A673 (cell line): ENCODE measurements at regions not wholly inside any gene's neighbourhood (a gene's known extent, or its start where the extent isn't known, plus 50 kb on each side); places are given as distances from the start of the nearest gene placed in this dataset.
A peak's percentile ranks its signal among the peaks of the same experiment; 100 is the strongest.

Experiments
- BruUV-seq: library from RNA; stranded (reverse); fragments of 400-500 nt; replicated peaks from 2 replicates; lab custom pipeline; 2021; lab: Mats Ljungman, UMichigan
- CTCF ChIA-PET: fragments of 300-600 bp; sonication (Branson Sonifier 250); formaldehyde crosslinking; loops from one replicate; lab custom pipeline; 2022; ENCODE audit warnings: antibody characterized with exemption; lab: Charles Lee
- POLR2A ChIA-PET: fragments of 300-600 bp; sonication (Branson Sonifier 250); formaldehyde crosslinking; loops from one replicate; lab custom pipeline; 2022; ENCODE audit warnings: antibody characterized with exemption; ENCODE audit not compliant: low non-redundant PET; lab: Charles Lee
- DNase-seq: peaks from one replicate; pipeline ENCODE4 v3.0.0-alpha.2; 2015; ENCODE audit warnings: low spot score
- H3K27ac ChIP-seq: fragments of 200-600 bp; sonication (generic); 2 replicates; pipeline ENCODE4 v1.5.1; 2016; ENCODE audit warnings: mixed run types, low read depth, mild to moderate bottlenecking, mixed read lengths, antibody characterized with exemption, low read length; ENCODE audit not compliant: poor library complexity, severe bottlenecking
- H3K27me3 ChIP-seq: fragments of 200-600 bp; sonication (generic); replicated peaks from 2 replicates; pipeline ENCODE4 v1.6.1; 2017; ENCODE audit warnings: mixed run types, low read depth, mild to moderate bottlenecking, mixed read lengths, antibody characterized with exemption, low read length; ENCODE audit not compliant: insufficient read depth, poor library complexity
- H3K36me3 ChIP-seq: fragments of 200-600 bp; sonication (generic); 2 replicates; pipeline ENCODE4 v1.6.1; 2016; ENCODE audit warnings: mixed run types, mild to moderate bottlenecking, mixed read lengths, antibody characterized with exemption, low read length; ENCODE audit not compliant: insufficient read depth, poor library complexity, severe bottlenecking
- H3K4me1 ChIP-seq: fragments of 200-600 bp; sonication (generic); 2 replicates; pipeline ENCODE4 v1.6.1; 2017; ENCODE audit warnings: mixed run types, mild to moderate bottlenecking, mixed read lengths, antibody characterized with exemption, low read length; ENCODE audit not compliant: insufficient read depth, poor library complexity, severe bottlenecking
- H3K4me3 ChIP-seq: fragments of 200-600 bp; sonication (generic); 2 replicates; pipeline ENCODE4 v1.5.1; 2016; ENCODE audit warnings: low read depth, mixed run types, mild to moderate bottlenecking, mixed read lengths, low read length; ENCODE audit not compliant: poor library complexity, severe bottlenecking
- H3K9me3 ChIP-seq: fragments of 200-600 bp; sonication (generic); 2 replicates; pipeline ENCODE4 v1.6.1; 2016; ENCODE audit warnings: mixed run types, low read depth, mild to moderate bottlenecking, mixed read lengths, antibody characterized with exemption, low read length; ENCODE audit not compliant: poor library complexity, severe bottlenecking
- CTCF ChIP-seq: fragments of 300-800, 200-600 bp; sonication (generic); conservative IDR thresholded peaks from 2 replicates; pipeline ENCODE4 v1.5.1; 2017; ENCODE audit warnings: low read depth, mild to moderate bottlenecking, antibody characterized with exemption, low read length, moderate library complexity, mixed read lengths
- EZH2 ChIP-seq: fragments of 200-600 bp; sonication (generic); IDR thresholded peaks from 2 replicates; pipeline ENCODE4 v1.6.1; 2017; ENCODE audit warnings: borderline replicate concordance, low read depth, mild to moderate bottlenecking, mixed read lengths, antibody characterized with exemption, low read length; ENCODE audit not compliant: poor library complexity, severe bottlenecking
- intact Hi-C: fragments of 100-400 bp; cut with micrococcal nuclease; formaldehyde crosslinking; loops from one replicate; pipeline ENCODE4 v1.10.0; 2022; ENCODE audit not compliant: unreplicated experiment

- BruUV-seq = no TSS peak
- intact Hi-C loops = no loop called here
- no peak for TF ChIP-seq CTCF
- ChIA-PET CTCF (no interaction called here), POLR2A (interaction anchor here (0.5 kb wide), 1 partner anchor 9 kb away, joined by 22 read pairs; no protein-coding TSS in a partner anchor)
- Histone ChIP-seq H3K27ac (no peak overlapping the region), H3K36me3 (no peaks in the 10 kb centered on the region), H3K4me1 (no peaks in the 10 kb centered on the region), H3K9me3 (no peaks in the 10 kb centered on the region), H3K4me3 (no peak overlapping the region), H3K27me3 (no peaks in the 10 kb centered on the region)
- no peak for DNase-seq
Observed at GRCh38 chr10:84075226-84076046, 63.9 kb upstream of the GHITM start.

GRCh38 chr10:84076047-84076388, 63.3 kb upstream of the GHITM start:
- intact Hi-C loops = no loop called here
- Histone ChIP-seq H3K36me3 (no peaks in the 10 kb centered on the region), H3K4me3 (no peak overlapping the region), H3K27ac (no peak overlapping the region), H3K9me3 (no peaks in the 10 kb centered on the region), H3K4me1 (no peaks in the 10 kb centered on the region), H3K27me3 (no peaks in the 10 kb centered on the region)
- TF ChIP-seq EZH2 (no peak), CTCF (no peak)
- no TSS peak for BruUV-seq
- ChIA-PET CTCF (no interaction called here), POLR2A (interaction anchor here (0.5 kb wide), 1 partner anchor 9 kb away, joined by 22 read pairs; no protein-coding TSS in a partner anchor)
- DNase-seq = no peak

- intact Hi-C loops = no loop called here
- Histone ChIP-seq H3K9me3 (no peaks in the 10 kb centered on the region), H3K27ac (no peak overlapping the region), H3K4me1 (no peaks in the 10 kb centered on the region), H3K27me3 (no peaks in the 10 kb centered on the region), H3K4me3 (no peak overlapping the region), H3K36me3 (no peaks in the 10 kb centered on the region)
- BruUV-seq = no TSS peak
- ChIA-PET POLR2A (no interaction called here), CTCF (no interaction called here)
- DNase-seq = peak; percentile 5
- no peak for TF ChIP-seq EZH2
- 0 out of 2 replicates have a peak, but pooled peaks have one; percentile 29 for TF ChIP-seq CTCF
Observed at GRCh38 chr10:84076540-84077195, 62.6 kb upstream of the GHITM start.
